NCI-H2227 (cell line): ENCODE measurements at regions not wholly inside any gene's neighbourhood (a gene's known extent, or its start where the extent isn't known, plus 50 kb on each side); places are given as distances from the start of the nearest gene placed in this dataset.

Experiments used
- DNase-seq: peaks from one replicate; lab custom pipeline; 2025; ENCODE audit not compliant: unreplicated experiment; lab: John Stamatoyannopoulos, UW

GRCh38 chr13:74620711-74621110 is 486.5 kb upstream of the KLF12 start:
- no peak for DNase-seq

- DNase-seq, result no peak
Measured at GRCh38 chr13:74620308-74620707, 486.1 kb upstream of the KLF12 start.

- no peak for DNase-seq
Measured at GRCh38 chr13:74597526-74597925, 463.3 kb upstream of the KLF12 start.

- no peak for DNase-seq
Measured at GRCh38 chr13:74596691-74597090, 462.5 kb upstream of the KLF12 start.

GRCh38 chr13:74593688-74594087 is 459.5 kb upstream of the KLF12 start:
- DNase-seq, result no peak

GRCh38 chr13:74586847-74587246 is 452.6 kb upstream of the KLF12 start:
- no peak for DNase-seq

GRCh38 chr13:74576420-74576819 is 442.2 kb upstream of the KLF12 start:
- DNase-seq, result peak; percentile 22

- peak; percentile 73 for DNase-seq
Measured at GRCh38 chr13:74575729-74576125, 441.5 kb upstream of the KLF12 start.

GRCh38 chr13:74574964-74575728 is 440.9 kb upstream of the KLF12 start:
- DNase-seq, result peak; percentile 49

GRCh38 chr13:74573654-74574053 is 439.4 kb upstream of the KLF12 start:
- no peak for DNase-seq

GRCh38 chr13:74571811-74572210 is 437.6 kb upstream of the KLF12 start:
- no peak for DNase-seq

- DNase-seq, result no peak
Measured at GRCh38 chr13:74570834-74571233, 436.6 kb upstream of the KLF12 start.

GRCh38 chr13:74570046-74570445 is 435.8 kb upstream of the KLF12 start:
- no peak for DNase-seq

- DNase-seq, result no peak
Measured at GRCh38 chr13:74569251-74569650, 435.0 kb upstream of the KLF12 start.

GRCh38 chr13:74567485-74567884 is 433.3 kb upstream of the KLF12 start:
- DNase-seq, result no peak

- no peak for DNase-seq
Measured at GRCh38 chr13:74562381-74562780, 428.2 kb upstream of the KLF12 start.

GRCh38 chr13:74561155-74561554 is 427.0 kb upstream of the KLF12 start:
- no peak for DNase-seq

- no peak for DNase-seq
Measured at GRCh38 chr13:74560325-74560724, 426.1 kb upstream of the KLF12 start.

- no peak for DNase-seq
Measured at GRCh38 chr13:74557870-74558269, 423.7 kb upstream of the KLF12 start.

- DNase-seq, result peak; percentile 35
Measured at GRCh38 chr13:74555651-74556420, 421.6 kb upstream of the KLF12 start.

- DNase-seq, result no peak
Measured at GRCh38 chr13:74555276-74555625, 421.0 kb upstream of the KLF12 start.

GRCh38 chr13:74554569-74555275 is 420.5 kb upstream of the KLF12 start:
- peak; percentile 45 for DNase-seq
